GM18502 (cell line): ENCODE measurements at regions not wholly inside any gene's neighbourhood (a gene's known extent, or its start where the extent isn't known, plus 50 kb on each side); places are given as distances from the start of the nearest gene placed in this dataset.

Source experiments
- ATAC-seq: cut with Tn5 transposase; IDR thresholded peaks from one replicate; pipeline ENCODE4 v1.9.1; 2021; ENCODE audit warnings: mild to moderate bottlenecking; ENCODE audit not compliant: unreplicated experiment, poor library complexity

- ATAC-seq: no peak
These were observed 154.3 kb upstream of the DMRT1 start for GRCh38 chr9:687034-687785.

DNA sequence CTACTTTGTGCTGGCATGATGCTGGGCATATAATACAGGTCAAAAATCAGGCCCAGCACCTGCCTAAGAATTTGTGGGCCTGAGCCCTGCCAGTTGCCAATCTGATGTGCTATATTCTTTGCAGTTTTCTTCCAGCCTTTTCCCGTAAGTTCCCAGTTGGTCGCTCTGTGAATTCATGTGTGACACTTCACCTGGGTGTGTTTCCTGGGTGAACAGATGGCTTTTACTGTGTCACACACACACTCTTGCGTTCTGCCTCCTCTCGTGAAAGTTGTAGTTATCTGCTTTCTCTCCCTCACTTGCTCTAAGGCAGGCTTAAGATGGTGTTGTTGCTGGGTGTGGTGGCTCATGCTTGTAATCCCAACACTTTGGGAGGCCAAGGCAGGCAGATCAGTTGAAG is 153.5 kb upstream of the DMRT1 start:
- no peak for ATAC-seq

GRCh38 chr9:690517-691111 is 150.9 kb upstream of the DMRT1 start:
- no peak for ATAC-seq

DNA sequence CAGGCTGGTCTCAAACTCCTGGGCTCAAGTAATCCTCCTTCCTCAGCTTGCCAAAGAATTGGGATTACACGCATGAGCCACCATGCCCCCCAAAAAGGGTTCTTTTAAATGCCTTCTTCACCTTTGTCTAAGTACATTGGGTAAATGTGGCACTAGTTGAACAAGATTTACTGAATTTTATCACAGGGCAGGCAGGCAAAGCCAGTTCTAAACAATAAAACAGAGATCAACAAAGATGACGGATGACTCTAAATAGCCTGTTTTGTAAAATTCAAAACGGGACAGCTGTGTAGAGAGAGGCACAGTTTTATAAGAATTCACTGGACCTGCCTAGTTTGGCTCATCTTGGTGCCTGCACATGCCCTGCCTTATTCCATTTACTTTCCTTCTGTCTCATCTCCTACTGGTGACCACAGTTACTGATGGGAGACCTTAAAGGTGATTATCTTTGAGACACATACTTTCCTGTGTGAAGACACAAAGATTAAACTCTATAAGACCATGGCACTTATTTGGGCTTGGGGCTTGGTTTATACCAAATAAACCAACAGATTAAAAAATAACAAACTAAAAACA is 149.6 kb upstream of the DMRT1 start:
- ATAC-seq: no peak

DNA sequence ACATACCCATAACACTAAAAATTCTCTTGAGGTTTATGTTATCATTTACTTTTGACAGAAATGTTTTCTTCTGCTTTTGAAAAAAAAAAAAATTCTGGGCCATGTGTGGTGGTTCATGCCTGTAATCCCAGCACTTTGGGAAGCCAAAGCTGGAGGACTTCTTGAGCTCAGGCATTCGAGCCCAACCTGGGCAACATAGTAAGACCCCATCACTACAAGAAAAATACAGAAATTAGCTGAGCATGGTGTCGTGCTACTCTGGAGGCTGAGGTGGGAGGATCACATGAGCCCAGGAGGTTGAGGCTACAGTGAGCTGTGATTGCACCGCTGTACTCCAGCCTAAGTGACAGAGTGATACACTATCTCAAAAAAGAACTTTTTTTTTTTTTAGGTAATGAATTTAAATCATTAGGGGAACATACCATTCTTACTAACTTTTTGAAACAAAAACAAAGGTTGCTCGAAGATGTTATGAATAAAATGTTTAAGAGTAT is 148.8 kb upstream of the DMRT1 start:
- ATAC-seq: no peak

- no peak for ATAC-seq
These were observed 148.1 kb upstream of the DMRT1 start for GRCh38 chr9:693201-694091.

GRCh38 chr9:694092-694402 is 147.4 kb upstream of the DMRT1 start:
- no peak for ATAC-seq

- ATAC-seq: no peak
These were observed 146.9 kb upstream of the DMRT1 start for GRCh38 chr9:694403-695154.

DNA sequence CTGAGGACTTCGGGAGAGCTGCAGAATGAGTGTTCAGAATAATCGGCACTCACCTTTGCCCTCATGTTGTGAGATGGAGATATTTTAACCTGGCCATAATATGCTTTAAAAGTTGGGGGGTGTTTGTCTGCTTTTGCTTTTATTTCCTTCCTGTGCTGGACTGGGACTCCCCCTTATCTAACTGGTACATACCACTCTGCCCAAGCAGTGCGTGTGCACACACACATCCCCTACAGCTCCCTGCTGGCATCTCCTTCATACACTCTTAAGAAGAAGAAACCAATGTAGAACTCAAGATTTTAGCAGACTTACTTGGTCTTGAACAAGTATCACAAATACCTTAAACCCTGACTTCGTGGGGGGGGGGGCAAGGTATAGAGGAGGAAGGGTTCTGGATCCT is 146.2 kb upstream of the DMRT1 start:
- ATAC-seq: no peak

GRCh38 chr9:696332-697323 is 144.9 kb upstream of the DMRT1 start:
- no peak for ATAC-seq

GRCh38 chr9:698276-698675 is 143.2 kb upstream of the DMRT1 start:
- no peak for ATAC-seq

DNA sequence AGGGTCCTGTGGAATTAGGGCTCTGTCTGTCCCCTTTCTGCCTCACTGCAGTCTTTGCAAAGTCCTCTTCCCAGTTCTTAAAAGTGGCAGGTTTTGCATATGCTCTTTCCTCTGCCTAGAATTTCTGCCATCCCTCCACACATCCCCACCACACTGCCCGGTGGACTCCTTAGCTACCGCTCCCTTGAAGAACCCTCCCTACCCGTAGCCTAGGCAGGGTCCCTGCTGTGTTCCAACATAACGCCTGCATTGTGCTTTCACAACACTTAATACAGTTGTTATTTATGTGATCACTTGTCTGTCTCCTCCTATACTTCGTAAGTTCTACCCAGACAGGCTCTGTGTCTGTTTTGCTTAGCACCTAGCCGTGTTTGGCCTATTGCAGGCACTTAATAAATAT is 142.5 kb upstream of the DMRT1 start:
- ATAC-seq: no peak

DNA sequence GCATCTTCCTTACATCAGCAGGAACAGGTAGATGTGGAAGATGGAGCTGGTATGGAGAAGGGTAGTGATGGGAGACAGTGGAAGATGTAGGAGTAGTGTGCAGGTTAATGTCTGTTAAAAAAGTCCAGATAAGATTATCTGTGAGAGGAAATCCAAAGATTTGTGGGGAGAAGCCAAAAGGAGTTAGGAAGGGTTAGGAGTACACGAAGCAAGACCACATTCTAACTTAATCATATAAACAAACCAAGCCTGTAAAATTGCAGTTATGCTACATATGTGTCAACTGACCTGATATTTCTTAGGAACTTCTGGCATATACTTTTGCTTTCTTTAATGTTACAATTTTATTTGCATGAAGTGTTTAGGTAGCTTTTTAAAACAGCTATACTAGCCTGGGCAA is 142.1 kb upstream of the DMRT1 start:
- no peak for ATAC-seq

DNA sequence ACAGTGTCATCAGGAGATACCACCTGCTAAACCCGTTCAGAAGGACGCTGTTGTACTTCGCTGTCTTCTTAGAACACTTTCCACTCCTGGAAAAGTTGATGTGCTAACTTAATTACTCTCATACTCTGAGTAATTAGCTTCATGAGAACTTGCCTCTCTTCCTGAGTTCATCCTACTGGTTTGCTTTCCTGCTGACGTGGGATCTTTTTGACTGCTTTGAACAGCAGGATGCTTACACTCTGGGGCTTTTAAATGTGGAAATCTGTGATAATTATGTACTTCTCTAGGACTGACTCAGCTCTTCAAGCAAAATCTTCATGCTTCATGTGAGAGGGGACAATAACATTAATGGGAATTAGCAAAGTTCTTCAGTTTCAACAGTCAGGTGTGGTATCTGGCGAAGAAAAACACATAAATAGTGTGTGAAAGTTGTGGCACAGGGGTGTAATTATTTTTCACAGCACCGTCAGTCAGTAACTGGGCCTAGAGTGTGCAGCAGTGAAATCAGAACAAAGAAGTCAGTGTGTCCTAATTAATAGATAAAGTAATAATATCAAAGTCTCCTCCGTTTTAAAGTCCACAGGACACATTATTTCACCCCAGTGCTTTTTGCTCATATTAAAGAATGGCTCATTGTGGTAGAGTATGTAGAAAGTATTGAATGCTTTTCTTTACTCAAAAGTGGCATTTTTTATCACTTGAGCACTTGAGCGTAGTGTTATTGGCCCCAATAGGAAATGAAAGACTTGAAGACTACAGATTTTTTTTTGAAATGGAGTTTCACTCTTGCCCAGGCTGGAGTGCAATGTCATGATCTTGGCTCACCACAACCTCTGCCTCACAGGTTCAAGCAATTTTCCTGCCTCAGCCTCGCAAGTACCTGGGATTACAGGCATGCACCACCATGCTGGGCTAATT is 140.9 kb upstream of the DMRT1 start:
- no peak for ATAC-seq

- ATAC-seq: no peak
These were observed 138.1 kb upstream of the DMRT1 start for GRCh38 chr9:703392-703791.

GRCh38 chr9:706073-706472 is 135.4 kb upstream of the DMRT1 start:
- ATAC-seq: no peak

- no peak for ATAC-seq
These were observed 134.7 kb upstream of the DMRT1 start for GRCh38 chr9:706606-707459.
